GM12878 (cell line): ENCODE measurements at regions not wholly inside any gene's neighbourhood (a gene's known extent, or its start where the extent isn't known, plus 50 kb on each side); places are given as distances from the start of the nearest gene placed in this dataset.

Source experiments
- ATAC-seq: fragments of 200-7000 bp; cut with Tn5 transposase; 3 replicates; pipeline ENCODE4 v1.9.1; 2020; ENCODE audit warnings: mild to moderate bottlenecking, moderate library complexity
- BruUV-seq: library from RNA; stranded (reverse); fragments of 400-500 nt; replicated peaks from 2 replicates; lab custom pipeline; 2021; lab: Mats Ljungman, UMichigan
- CTCF ChIA-PET: fragments of 300-600 bp; sonication (Branson Sonifier 250); formaldehyde crosslinking; extraction: SDS; loops from one replicate; lab custom pipeline; 2021; ENCODE audit warnings: inconsistent platforms; lab: Yijun Ruan, JAX
- POLR2A ChIA-PET: fragments of 350-600 bp; formaldehyde crosslinking; extraction: SDS; loops from one replicate; lab custom pipeline; 2021; ENCODE audit warnings: inconsistent platforms; lab: Charles Lee
- RAD21 ChIA-PET: fragments of 300-600 bp; sonication (Branson Sonifier 250); formaldehyde crosslinking; loops from one replicate; lab custom pipeline; 2023; ENCODE audit warnings: antibody characterized with exemption; ENCODE audit not compliant: unreplicated experiment; lab: Charles Lee
- SMC1A ChIA-PET: fragments of 300-600 bp; sonication (Branson Sonifier 250); formaldehyde crosslinking; loops from one replicate; lab custom pipeline; 2023; ENCODE audit not compliant: unreplicated experiment, uncharacterized antibody; lab: Charles Lee
- DNase-seq: peaks from one replicate; pipeline ENCODE4 v3.0.0-alpha.2; 2011; ENCODE audit warnings: low read depth, low spot score
- FAIRE-seq: peaks from 3 replicates; lab custom pipeline; 2011; peaks lifted over from hg19 to GRCh38; lab: Jason Lieb, UNC
- H2AFZ ChIP-seq: 2 replicates; pipeline ENCODE4 v1.6.0; 2011; ENCODE audit warnings: low read depth, low read length, control low read depth; ENCODE audit not compliant: control insufficient read depth
- H3K27ac ChIP-seq: 2 replicates; pipeline ENCODE4 v1.5.1; 2011; ENCODE audit warnings: control low read depth; ENCODE audit not compliant: control insufficient read depth, insufficient read depth
- H3K27me3 ChIP-seq, 2 experiments: replicated peaks in 1 of 2; 2 replicates each; pipeline versions ENCODE4 v1.6.0 to v1.6.1; 2011; ENCODE audit warnings: low read length in 1 of 2; ENCODE audit not compliant: control insufficient read depth in 2 of 2, insufficient read depth in 2 of 2
- H3K36me3 ChIP-seq, 2 experiments: 2 replicates each; pipeline ENCODE4 v1.5.1; 2011; ENCODE audit warnings: low read length in 1 of 2; ENCODE audit not compliant: control insufficient read depth in 2 of 2, insufficient read depth in 2 of 2
- H3K4me1 ChIP-seq: 2 replicates; pipeline ENCODE4 v1.6.1; 2011; ENCODE audit warnings: mild to moderate bottlenecking, low read length, moderate library complexity, mixed read lengths; ENCODE audit not compliant: control insufficient read depth, insufficient read depth
- H3K4me2 ChIP-seq: 2 replicates; pipeline ENCODE4 v1.6.0; 2011; ENCODE audit warnings: control low read depth; ENCODE audit not compliant: control insufficient read depth, insufficient read depth
- H3K4me3 ChIP-seq: fragments of 200-600 bp; sonication (generic); 2 replicates; pipeline ENCODE4 v1.5.1; 2016
- H3K79me2 ChIP-seq: 2 replicates; pipeline ENCODE4 v1.6.0; 2011; ENCODE audit warnings: low read length; ENCODE audit not compliant: control insufficient read depth, insufficient read depth
- H3K9ac ChIP-seq: 2 replicates; pipeline ENCODE4 v1.8.0; 2011; ENCODE audit warnings: low read length, control low read depth, mixed read lengths; ENCODE audit not compliant: control insufficient read depth, insufficient read depth
- H3K9me3 ChIP-seq: replicated peaks from 3 replicates; pipeline ENCODE4 v1.5.1; 2011; ENCODE audit warnings: mild to moderate bottlenecking, low read length; ENCODE audit not compliant: control insufficient read depth, insufficient read depth
- H4K20me1 ChIP-seq: 2 replicates; pipeline ENCODE4 v1.6.0; 2011; ENCODE audit not compliant: control insufficient read depth, insufficient read depth
- BRCA1 ChIP-seq: IDR thresholded peaks from 2 replicates; pipeline ENCODE4 v1.6.1; 2011; ENCODE audit warnings: low read depth, low read length, improper control_type of control experiment
- ETV6 ChIP-seq, 2 experiments: fragments of 450-650 bp in 1 of 2; IDR thresholded peaks in 1 of 2; conservative IDR thresholded peaks in 1 of 2; 2 replicates each; pipeline ENCODE4 v1.6.1; 2014; ENCODE audit warnings: antibody characterized with exemption in 1 of 2, borderline replicate concordance in 1 of 2, low read depth in 1 of 2, mild to moderate bottlenecking in 1 of 2, moderate library complexity in 1 of 2
- PAX8 ChIP-seq: fragments of 450-650 bp; IDR thresholded peaks from 2 replicates; pipeline ENCODE4 v1.6.1; 2017; ENCODE audit warnings: mild to moderate bottlenecking, moderate library complexity
- RELB ChIP-seq: fragments of 450-650 bp; IDR thresholded peaks from 2 replicates; pipeline ENCODE4 v1.6.1; 2017; ENCODE audit warnings: low read depth, mild to moderate bottlenecking, moderate library complexity
- SIX5 ChIP-seq: IDR thresholded peaks from 2 replicates; pipeline ENCODE4 v1.6.1; 2011; ENCODE audit warnings: mild to moderate bottlenecking, low read depth, low read length, moderate library complexity; ENCODE audit not compliant: severe bottlenecking
- SMC3 ChIP-seq: IDR thresholded peaks from 2 replicates; pipeline ENCODE4 v1.6.1; 2011; ENCODE audit warnings: low read length, improper control_type of control experiment, borderline replicate concordance
- SUZ12 ChIP-seq: fragments of 200-600 bp; sonication (generic); IDR thresholded peaks from one replicate; pipeline ENCODE4 v1.6.1; 2018; ENCODE audit warnings: antibody characterized with exemption, mild to moderate bottlenecking; ENCODE audit not compliant: unreplicated experiment
- TCF7 ChIP-seq: IDR thresholded peaks from 2 replicates; pipeline ENCODE4 v1.6.1; 2014; ENCODE audit warnings: antibody characterized with exemption, borderline replicate concordance
- YY1 ChIP-seq: IDR thresholded peaks from 2 replicates; pipeline ENCODE4 v1.6.1; 2011; ENCODE audit warnings: low read depth, mild to moderate bottlenecking, low read length
- WGBS: methylation state at CpG from one replicate; pipeline ENCODE4 v1.1.6; 2016; ENCODE audit warnings: low lambda C conversion rate; ENCODE audit not compliant: insufficient replicate concordance, insufficient coverage; ENCODE audit errors: missing lambda C conversion rate; 5-methylcytosine and 5-hydroxymethylcytosine counted together
- in situ Hi-C: fragments of 300-500 bp; cut with MboI; formaldehyde crosslinking; loops from 9 replicates; pipeline ENCODE4 v1.14.3; 2018; ENCODE audit warnings: mixed read lengths
- intact Hi-C: fragments of 100-400 bp; cut with micrococcal nuclease; formaldehyde crosslinking; loops from one replicate; pipeline ENCODE4 v1.14.2; 2022; ENCODE audit not compliant: unreplicated experiment
- TF ChIP-seq, protein P1 (sequence below): IDR thresholded peaks from 2 replicates; pipeline ENCODE4 v1.6.1; 2012; ENCODE audit warnings: low read depth, low read length, improper control_type of control experiment
- TF ChIP-seq, protein P2 (sequence below): IDR thresholded peaks from 2 replicates; pipeline ENCODE4 v1.6.1; 2012; ENCODE audit warnings: mild to moderate bottlenecking, low read depth, low read length

DNA sequence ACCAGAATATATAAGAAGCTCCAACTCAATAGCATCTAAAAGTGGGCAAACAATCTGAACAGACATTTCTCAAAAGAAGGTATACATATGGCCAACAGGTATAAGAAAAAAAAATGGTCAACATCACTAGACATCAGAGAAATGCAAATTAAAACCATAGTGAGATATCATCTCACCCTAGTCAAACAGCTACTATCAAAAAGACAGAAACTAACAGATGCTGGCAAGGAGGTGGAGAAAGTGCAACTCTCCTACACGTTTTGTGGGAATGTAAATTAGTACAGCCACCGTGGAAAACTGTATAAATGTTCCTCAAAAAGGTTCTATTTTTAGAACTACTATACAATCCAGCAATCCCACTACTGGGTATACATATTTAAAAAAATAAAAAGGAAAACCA is 199.9 kb upstream of the SMC2 start:
- POLR2A ChIA-PET: no interaction called here
- BruUV-seq: no TSS peak
- Histone ChIP-seq H2AFZ (no peak overlapping the region), H3K27ac (no peak overlapping the region), H3K9me3 (no peaks in the 10 kb centered on the region), H3K27me3 (no peaks in the 10 kb centered on the region), H3K36me3 (no peaks in the 10 kb centered on the region), H3K79me2 (no peaks in the 10 kb centered on the region), H3K4me3 (no peak overlapping the region)
- ATAC-seq (no peak), FAIRE-seq (no peak)
- 0% methylated on average over 2 of the region's 2 CpGs for WGBS
- in situ Hi-C loops (no loop called here), intact Hi-C loops (no loop called here)
- CTCF ChIA-PET: no interaction called here
- RAD21 ChIA-PET: no interaction called here
- TF ChIP-seq BRCA1 (no peak), PAX8 (no peak), YY1 (no peak), SMC3 (no peak), SUZ12 (no peak), SIX5 (no peak), TCF7 (no peak), RELB (no peak), ETV6 (conservative IDR thresholded peaks at IDR 0.05 in 1 of 2, IDR thresholded peaks at IDR 0.05 in 1 of 2; ENCODE audit: borderline replicate concordance in 1 of 2, low read depth in 1 of 2) (no peak)
- TF ChIP-seq, protein P1, sequence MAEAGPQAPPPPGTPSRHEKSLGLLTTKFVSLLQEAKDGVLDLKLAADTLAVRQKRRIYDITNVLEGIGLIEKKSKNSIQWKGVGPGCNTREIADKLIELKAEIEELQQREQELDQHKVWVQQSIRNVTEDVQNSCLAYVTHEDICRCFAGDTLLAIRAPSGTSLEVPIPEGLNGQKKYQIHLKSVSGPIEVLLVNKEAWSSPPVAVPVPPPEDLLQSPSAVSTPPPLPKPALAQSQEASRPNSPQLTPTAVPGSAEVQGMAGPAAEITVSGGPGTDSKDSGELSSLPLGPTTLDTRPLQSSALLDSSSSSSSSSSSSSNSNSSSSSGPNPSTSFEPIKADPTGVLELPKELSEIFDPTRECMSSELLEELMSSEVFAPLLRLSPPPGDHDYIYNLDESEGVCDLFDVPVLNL: no peak
- TF ChIP-seq, protein P2, sequence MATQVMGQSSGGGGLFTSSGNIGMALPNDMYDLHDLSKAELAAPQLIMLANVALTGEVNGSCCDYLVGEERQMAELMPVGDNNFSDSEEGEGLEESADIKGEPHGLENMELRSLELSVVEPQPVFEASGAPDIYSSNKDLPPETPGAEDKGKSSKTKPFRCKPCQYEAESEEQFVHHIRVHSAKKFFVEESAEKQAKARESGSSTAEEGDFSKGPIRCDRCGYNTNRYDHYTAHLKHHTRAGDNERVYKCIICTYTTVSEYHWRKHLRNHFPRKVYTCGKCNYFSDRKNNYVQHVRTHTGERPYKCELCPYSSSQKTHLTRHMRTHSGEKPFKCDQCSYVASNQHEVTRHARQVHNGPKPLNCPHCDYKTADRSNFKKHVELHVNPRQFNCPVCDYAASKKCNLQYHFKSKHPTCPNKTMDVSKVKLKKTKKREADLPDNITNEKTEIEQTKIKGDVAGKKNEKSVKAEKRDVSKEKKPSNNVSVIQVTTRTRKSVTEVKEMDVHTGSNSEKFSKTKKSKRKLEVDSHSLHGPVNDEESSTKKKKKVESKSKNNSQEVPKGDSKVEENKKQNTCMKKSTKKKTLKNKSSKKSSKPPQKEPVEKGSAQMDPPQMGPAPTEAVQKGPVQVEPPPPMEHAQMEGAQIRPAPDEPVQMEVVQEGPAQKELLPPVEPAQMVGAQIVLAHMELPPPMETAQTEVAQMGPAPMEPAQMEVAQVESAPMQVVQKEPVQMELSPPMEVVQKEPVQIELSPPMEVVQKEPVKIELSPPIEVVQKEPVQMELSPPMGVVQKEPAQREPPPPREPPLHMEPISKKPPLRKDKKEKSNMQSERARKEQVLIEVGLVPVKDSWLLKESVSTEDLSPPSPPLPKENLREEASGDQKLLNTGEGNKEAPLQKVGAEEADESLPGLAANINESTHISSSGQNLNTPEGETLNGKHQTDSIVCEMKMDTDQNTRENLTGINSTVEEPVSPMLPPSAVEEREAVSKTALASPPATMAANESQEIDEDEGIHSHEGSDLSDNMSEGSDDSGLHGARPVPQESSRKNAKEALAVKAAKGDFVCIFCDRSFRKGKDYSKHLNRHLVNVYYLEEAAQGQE: no peak
- TF ChIP-seq, all 136 proteins: peak for 0
- H4K20me1 ChIP-seq: no peaks in the 10 kb centered on the region
- SMC1A ChIA-PET: no interaction called here
- DNase-seq: no peak
- H3K4me2 ChIP-seq: no peak overlapping the region
- H3K4me1 ChIP-seq: no peaks in the 10 kb centered on the region
- no peak overlapping the region for H3K9ac ChIP-seq
